Activated T-cell treated with anti-CD3 and anti-CD28 coated beads, Interleukin-2, amount 50 U/mL, for 72 hours (primary cell): ENCODE measurements at regions not wholly inside any gene's neighbourhood (a gene's known extent, or its start where the extent isn't known, plus 50 kb on each side); places are given as distances from the start of the nearest gene placed in this dataset.

Experiments used
- ATAC-seq, 2 donors: fragments of 150-1000 bp; cut with Tn5 transposase; replicated peaks in 1 of 2; 2 replicates each; pipeline ENCODE4 v1.10.0; 2021; ENCODE audit warnings: moderate library complexity in 2 of 2, mild to moderate bottlenecking in 1 of 2
- DNase-seq, 2 donors: peaks; one replicate each; pipeline ENCODE4 v3.0.0; 2021 to 2022; ENCODE audit warnings: mixed read lengths in 1 of 2
- H3K27ac Mint-ChIP-seq: one replicate; pipeline ENCODE4 v1.8.0; 2022; ENCODE audit warnings: mild to moderate bottlenecking, moderate library complexity, mixed read lengths
- H3K27me3 Mint-ChIP-seq: one replicate; pipeline ENCODE4 v1.8.0; 2022; ENCODE audit warnings: low read depth, mixed read lengths
- H3K36me3 Mint-ChIP-seq, 2 donors: one replicate each; pipeline ENCODE4 v1.8.0; 2022; ENCODE audit warnings: mixed read lengths in 2 of 2, mild to moderate bottlenecking in 1 of 2; ENCODE audit not compliant: insufficient read depth in 2 of 2
- H3K4me1 Mint-ChIP-seq: one replicate; pipeline ENCODE4 v1.8.0; 2022; ENCODE audit warnings: low read depth, mixed read lengths
- H3K4me3 Mint-ChIP-seq, 2 donors: one replicate each; pipeline ENCODE4 v1.8.0; 2022; ENCODE audit warnings: mild to moderate bottlenecking in 2 of 2, mixed read lengths in 2 of 2, moderate library complexity in 2 of 2
- H3K9me3 Mint-ChIP-seq, 2 donors: one replicate each; pipeline ENCODE4 v1.8.0; 2022; ENCODE audit warnings: mixed read lengths in 2 of 2

- Mint-ChIP-seq H3K27ac (no peak overlapping the region), H3K9me3 (peaks cover 9 to 15% of the 10 kb centered on the region in 2 donors), H3K36me3 (peaks cover 2 to 4% of the 10 kb centered on the region in 2 donors), H3K27me3 (no peaks in the 10 kb centered on the region), H3K4me3 (no peak overlapping the region), H3K4me1 (no peaks in the 10 kb centered on the region)
- no peak for DNase-seq
- no peak for ATAC-seq
Observed at GRCh38 chr6:170184316-170184715, 106.6 kb downstream of the DLL1 start.

- ATAC-seq (no peak), DNase-seq (no peak)
- Mint-ChIP-seq H3K4me1 (no peaks in the 10 kb centered on the region), H3K36me3 (peaks cover 2 to 4% of the 10 kb centered on the region in 2 donors), H3K27ac (no peak overlapping the region), H3K27me3 (no peaks in the 10 kb centered on the region), H3K9me3 (peaks cover 9 to 15% of the 10 kb centered on the region in 2 donors), H3K4me3 (no peak overlapping the region)
Observed at GRCh38 chr6:170183521-170183920, 107.4 kb downstream of the DLL1 start.

- no peak overlapping the region for H3K4me3 Mint-ChIP-seq
- ATAC-seq, result no peak
- H3K4me1 Mint-ChIP-seq, result no peaks in the 10 kb centered on the region
- H3K36me3 Mint-ChIP-seq, result peaks cover 2 to 4% of the 10 kb centered on the region in 2 donors
- no peak for DNase-seq
- peaks cover 9 to 15% of the 10 kb centered on the region in 2 donors for H3K9me3 Mint-ChIP-seq
- H3K27ac Mint-ChIP-seq, result no peak overlapping the region
- no peaks in the 10 kb centered on the region for H3K27me3 Mint-ChIP-seq
Observed at GRCh38 chr6:170182781-170183120, 108.1 kb downstream of the DLL1 start.

GRCh38 chr6:170182093-170182780, 108.6 kb downstream of the DLL1 start:
- ATAC-seq, result no peak
- H3K36me3 Mint-ChIP-seq, result peaks cover 2 to 4% of the 10 kb centered on the region in 2 donors
- H3K27me3 Mint-ChIP-seq, result no peaks in the 10 kb centered on the region
- DNase-seq, result no peak
- no peak overlapping the region for H3K27ac Mint-ChIP-seq
- H3K9me3 Mint-ChIP-seq, result peaks cover 9 to 15% of the 10 kb centered on the region in 2 donors
- no peaks in the 10 kb centered on the region for H3K4me1 Mint-ChIP-seq
- no peak overlapping the region for H3K4me3 Mint-ChIP-seq

GRCh38 chr6:170181338-170181690, 109.6 kb downstream of the DLL1 start:
- H3K4me3 Mint-ChIP-seq, result no peak overlapping the region
- H3K4me1 Mint-ChIP-seq, result no peaks in the 10 kb centered on the region
- no peak for DNase-seq
- peaks cover 2 to 4% of the 10 kb centered on the region in 2 donors for H3K36me3 Mint-ChIP-seq
- ATAC-seq, result no peak
- peaks cover 9 to 15% of the 10 kb centered on the region in 2 donors for H3K9me3 Mint-ChIP-seq
- H3K27me3 Mint-ChIP-seq, result no peaks in the 10 kb centered on the region
- H3K27ac Mint-ChIP-seq, result no peak overlapping the region

- Mint-ChIP-seq H3K9me3 (peaks cover 9 to 15% of the 10 kb centered on the region in 2 donors), H3K36me3 (peaks cover 2 to 4% of the 10 kb centered on the region in 2 donors), H3K27me3 (no peaks in the 10 kb centered on the region), H3K27ac (no peak overlapping the region), H3K4me3 (no peak overlapping the region), H3K4me1 (no peaks in the 10 kb centered on the region)
- no peak for DNase-seq
- no peak for ATAC-seq
Observed at GRCh38 chr6:170180671-170181337, 110.1 kb downstream of the DLL1 start.

- Mint-ChIP-seq H3K9me3 (peaks cover 9 to 15% of the 10 kb centered on the region in 2 donors), H3K27me3 (no peaks in the 10 kb centered on the region), H3K27ac (no peak overlapping the region), H3K4me1 (no peaks in the 10 kb centered on the region), H3K36me3 (peaks cover 2 to 4% of the 10 kb centered on the region in 2 donors), H3K4me3 (no peak overlapping the region)
- ATAC-seq (no peak), DNase-seq (no peak)
Observed at GRCh38 chr6:170179616-170180324, 111.1 kb downstream of the DLL1 start.

GRCh38 chr6:170178561-170179477, 112.1 kb downstream of the DLL1 start:
- no peaks in the 10 kb centered on the region for H3K4me1 Mint-ChIP-seq
- DNase-seq (no peak), ATAC-seq (no peak)
- no peak overlapping the region for H3K27ac Mint-ChIP-seq
- H3K9me3 Mint-ChIP-seq, result peaks cover 9 to 15% of the 10 kb centered on the region in 2 donors
- no peak overlapping the region for H3K4me3 Mint-ChIP-seq
- H3K27me3 Mint-ChIP-seq, result no peaks in the 10 kb centered on the region
- H3K36me3 Mint-ChIP-seq, result peaks cover 2 to 4% of the 10 kb centered on the region in 2 donors

GRCh38 chr6:170177772-170178560, 112.9 kb downstream of the DLL1 start:
- ATAC-seq, result peak in 1 of 2 donors; percentile 36
- Mint-ChIP-seq H3K4me1 (no peaks in the 10 kb centered on the region), H3K27ac (no peak overlapping the region), H3K27me3 (no peaks in the 10 kb centered on the region), H3K4me3 (no peak overlapping the region), H3K36me3 (peaks cover 0 to 2% of the 10 kb centered on the region in 2 donors), H3K9me3 (peaks cover 4 to 10% of the 10 kb centered on the region in 2 donors)
- no peak for DNase-seq

GRCh38 chr6:170176898-170177771, 113.7 kb downstream of the DLL1 start:
- no peak overlapping the region for H3K4me3 Mint-ChIP-seq
- peaks cover 2 to 5% of the 10 kb centered on the region in 2 donors for H3K36me3 Mint-ChIP-seq
- no peaks in the 10 kb centered on the region for H3K4me1 Mint-ChIP-seq
- ATAC-seq (peak; percentile 52 to 55), DNase-seq (no peak)
- H3K27me3 Mint-ChIP-seq, result no peaks in the 10 kb centered on the region
- H3K9me3 Mint-ChIP-seq, result peaks cover 4 to 6% of the 10 kb centered on the region in 2 donors
- peak overlapping the region; percentile 96 for H3K27ac Mint-ChIP-seq

GRCh38 chr6:170176136-170176897, 114.6 kb downstream of the DLL1 start:
- H3K4me1 Mint-ChIP-seq, result no peaks in the 10 kb centered on the region
- DNase-seq, result no peak
- peaks cover 5 to 6% of the 10 kb centered on the region in 2 donors for H3K36me3 Mint-ChIP-seq
- no peaks in the 10 kb centered on the region for H3K27me3 Mint-ChIP-seq
- ATAC-seq, result no peak
- peak overlapping the region; percentile 96 for H3K27ac Mint-ChIP-seq
- no peak overlapping the region for H3K4me3 Mint-ChIP-seq
- peaks cover 4 to 7% of the 10 kb centered on the region in 2 donors for H3K9me3 Mint-ChIP-seq
